GM19372 (cell line): ENCODE measurements at regions not wholly inside any gene's neighbourhood (a gene's known extent, or its start where the extent isn't known, plus 50 kb on each side); places are given as distances from the start of the nearest gene placed in this dataset.

Experiments
- ATAC-seq: cut with Tn5 transposase; IDR thresholded peaks from one replicate; pipeline ENCODE4 v1.9.1; 2021; ENCODE audit warnings: mild to moderate bottlenecking, low read depth, moderate library complexity; ENCODE audit not compliant: unreplicated experiment

DNA sequence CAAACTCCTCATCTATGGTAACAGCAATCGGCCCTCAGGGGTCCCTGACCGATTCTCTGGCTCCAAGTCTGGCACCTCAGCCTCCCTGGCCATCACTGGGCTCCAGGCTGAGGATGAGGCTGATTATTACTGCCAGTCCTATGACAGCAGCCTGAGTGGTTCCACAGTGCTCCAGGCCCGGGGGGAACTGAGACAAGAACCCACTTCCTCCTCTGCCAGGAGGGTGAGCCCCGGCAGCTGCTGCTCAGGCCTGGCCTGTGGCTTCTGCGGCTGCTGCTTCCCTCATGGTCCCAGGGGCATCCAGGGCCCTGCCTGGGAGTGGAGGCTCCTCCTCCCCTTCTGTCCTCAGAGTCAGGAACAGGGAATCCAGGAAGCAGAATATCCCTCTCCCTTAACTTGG lies 98.4 kb downstream of the ZNF280B start:
- ATAC-seq = no peak

DNA sequence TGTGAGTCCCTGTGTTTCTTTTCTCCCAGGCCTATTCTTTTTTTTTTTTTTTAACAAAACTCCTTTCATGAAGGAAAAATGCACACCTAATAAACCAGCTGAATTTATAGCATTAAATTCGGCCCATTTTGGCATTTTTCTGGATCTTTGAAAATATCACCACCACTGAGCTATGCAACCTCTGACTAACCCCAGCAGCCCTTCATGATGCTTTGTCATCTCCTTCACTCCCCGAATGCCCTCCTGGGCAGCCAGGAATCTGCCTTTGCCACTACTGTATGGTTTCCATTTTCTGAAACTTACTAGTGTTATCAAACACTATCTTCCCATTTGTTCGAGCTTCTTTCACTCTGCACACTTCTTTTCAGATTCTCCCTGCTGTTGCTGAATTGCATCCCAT lies 97.9 kb downstream of the ZNF280B start:
- no peak for ATAC-seq

DNA sequence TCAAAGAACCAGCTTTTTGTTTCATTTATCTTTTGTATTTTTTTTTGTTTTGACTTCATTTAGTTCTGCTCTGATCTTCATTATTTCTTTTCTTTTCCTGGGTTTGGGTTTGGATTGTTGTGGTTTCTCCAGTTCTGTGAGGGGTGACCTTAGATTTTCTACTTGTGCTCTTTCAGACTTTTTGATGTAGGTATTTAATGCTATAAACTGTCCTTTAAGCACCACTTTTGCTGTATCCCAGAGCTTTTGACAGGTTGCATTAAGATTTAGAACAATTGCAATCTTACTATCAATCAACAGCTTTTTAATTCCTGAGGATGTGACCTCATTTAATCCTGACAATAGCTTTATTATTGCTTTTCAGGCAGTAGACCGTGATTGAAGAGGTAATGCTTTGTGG lies 94.3 kb downstream of the ZNF280B start:
- no peak for ATAC-seq

DNA sequence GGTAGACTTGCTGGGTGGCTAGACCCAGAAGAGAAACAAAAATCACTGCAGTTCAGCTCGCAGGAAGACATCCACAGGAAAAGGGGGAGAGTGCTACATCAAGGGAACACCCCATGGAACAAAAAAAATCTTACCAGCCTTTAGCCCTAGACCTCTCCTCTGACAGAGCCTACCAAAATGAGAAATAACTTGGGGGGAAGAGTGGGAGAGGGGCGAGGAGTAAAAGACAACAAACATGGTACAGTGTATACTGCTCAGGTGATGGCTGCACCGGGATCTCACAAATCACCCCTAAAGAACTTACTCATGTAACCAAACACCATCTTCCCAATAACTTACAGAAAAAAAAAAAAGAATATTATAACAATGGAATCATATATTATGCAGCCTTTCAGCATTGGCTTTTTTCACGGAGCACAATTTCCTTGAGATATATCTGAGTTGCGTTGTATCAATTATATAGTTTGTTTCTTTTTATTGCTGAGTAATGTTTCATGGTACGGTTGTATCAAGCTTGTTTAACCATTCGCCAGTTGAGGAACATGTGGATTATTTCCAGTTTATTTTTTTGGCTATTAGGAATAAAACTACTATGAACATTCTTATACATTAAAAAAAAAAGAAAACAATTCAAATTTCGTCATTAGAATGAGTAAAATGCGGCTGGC lies 90.9 kb downstream of the ZNF280B start:
- no peak for ATAC-seq

DNA sequence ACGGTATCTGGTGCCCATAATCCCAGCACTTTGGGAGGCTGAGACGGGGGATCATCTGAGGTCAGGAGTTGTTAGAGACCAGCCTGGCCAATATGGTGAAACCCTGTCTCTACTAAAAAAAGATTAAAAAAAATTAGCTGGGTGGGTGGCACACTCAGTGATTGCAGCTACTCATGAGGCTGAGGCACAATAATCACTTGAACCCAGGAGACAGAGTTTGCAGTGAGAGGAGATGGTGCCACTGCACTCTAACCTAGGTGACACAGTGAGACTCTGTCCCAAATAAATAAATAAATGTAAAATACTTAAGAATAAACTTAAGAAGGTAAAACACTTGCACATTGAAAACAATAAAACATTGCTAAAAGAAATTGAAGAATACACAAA lies 90.4 kb downstream of the ZNF280B start:
- no peak for ATAC-seq

DNA sequence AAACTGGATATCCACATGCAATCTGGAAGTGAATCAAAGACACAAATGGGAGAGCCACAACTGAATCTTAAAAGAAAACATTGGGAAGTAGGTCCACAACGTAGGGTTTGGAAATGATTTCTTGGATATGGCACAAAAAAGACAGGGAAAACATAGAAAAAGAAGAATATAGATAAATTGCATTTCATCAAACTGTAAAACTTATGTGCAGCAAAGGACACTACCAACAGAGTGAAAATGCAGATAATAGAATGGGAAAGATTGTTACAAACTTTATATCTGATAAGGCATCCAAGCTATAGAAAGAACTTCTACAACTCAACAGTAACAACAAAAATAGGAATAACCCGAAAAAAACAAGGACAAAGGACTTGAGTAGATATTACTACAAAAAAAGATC lies 89.6 kb downstream of the ZNF280B start:
- ATAC-seq = no peak

DNA sequence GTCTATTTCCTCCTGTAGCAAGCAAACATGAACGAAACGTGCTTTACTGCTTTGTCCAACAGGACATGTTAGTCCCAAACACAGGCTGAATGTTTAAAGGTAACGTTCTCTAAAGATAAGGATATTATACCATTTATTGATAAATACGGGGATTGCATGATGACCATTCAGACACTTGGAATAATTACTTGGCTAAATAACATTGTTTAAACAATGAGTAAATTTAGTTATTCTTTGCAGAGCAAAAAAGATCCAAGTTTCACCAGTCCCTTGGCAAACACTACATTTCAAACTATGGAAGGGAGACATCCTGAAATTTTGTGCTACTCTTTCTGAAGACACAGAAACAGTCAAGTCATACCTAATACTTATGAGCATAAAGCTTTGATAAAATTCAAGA lies 88.0 kb downstream of the ZNF280B start:
- no peak for ATAC-seq

DNA sequence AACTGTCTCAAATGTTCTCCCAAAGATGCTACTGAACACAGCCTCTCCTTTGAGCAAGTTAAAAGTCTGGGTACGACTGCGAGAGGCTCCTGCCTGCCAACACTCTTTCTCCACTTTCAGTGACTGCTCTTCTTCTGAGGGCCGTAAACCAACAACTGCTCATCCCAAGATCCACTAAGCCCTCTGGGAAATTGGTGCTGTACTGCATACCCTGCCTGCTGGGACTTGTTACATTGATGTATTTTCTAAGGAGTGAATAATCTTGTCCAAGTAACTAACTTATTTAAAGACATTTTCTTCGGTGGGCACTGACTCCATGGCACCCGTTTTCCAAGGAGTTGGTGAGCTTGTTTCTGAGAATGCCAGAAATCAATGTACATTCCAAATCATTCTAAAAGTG lies 87.2 kb downstream of the ZNF280B start:
- ATAC-seq = no peak

DNA sequence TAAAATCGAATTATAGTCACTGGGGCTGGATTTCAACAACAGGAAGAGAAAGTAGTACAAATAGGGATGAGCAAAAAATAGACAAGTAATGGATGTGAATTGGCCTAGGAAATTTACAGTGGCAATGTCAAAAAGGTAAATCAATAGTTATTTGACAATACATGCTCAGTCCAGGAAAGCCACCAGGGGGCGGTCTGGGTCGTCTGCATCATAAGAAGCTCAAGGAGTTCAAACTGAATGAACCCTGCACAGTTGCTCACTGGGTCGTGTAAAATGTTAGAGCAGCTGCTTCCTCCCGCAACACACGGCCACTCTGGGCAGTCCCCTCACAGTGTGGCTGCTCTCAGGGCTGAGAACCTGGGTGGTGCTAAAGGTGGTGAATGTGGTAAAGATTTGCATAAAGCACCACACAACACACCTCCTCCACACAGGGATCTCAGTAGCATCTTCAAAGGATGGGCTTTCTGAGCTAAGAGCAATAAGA lies 85.9 kb downstream of the ZNF280B start:
- ATAC-seq = peak; percentile 96

DNA sequence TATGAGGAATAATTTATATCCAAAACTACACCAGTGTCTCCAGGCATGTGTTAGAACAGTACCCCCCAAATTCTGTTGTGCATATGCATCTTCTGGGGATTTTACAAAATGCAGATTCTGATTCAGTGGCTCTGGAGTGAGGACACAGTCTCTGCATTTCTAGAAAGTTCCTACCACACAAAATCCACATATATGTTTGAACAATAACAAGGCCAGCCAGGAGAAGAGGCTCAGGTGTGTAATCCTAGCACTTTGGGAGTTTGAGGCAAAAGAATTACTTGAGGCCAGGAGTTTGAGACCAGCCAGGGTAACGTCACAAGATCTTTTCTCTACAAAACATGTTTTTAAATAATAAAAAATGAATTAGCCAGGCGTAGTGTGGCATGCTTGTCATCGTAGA lies 84.9 kb downstream of the ZNF280B start:
- no peak for ATAC-seq

DNA sequence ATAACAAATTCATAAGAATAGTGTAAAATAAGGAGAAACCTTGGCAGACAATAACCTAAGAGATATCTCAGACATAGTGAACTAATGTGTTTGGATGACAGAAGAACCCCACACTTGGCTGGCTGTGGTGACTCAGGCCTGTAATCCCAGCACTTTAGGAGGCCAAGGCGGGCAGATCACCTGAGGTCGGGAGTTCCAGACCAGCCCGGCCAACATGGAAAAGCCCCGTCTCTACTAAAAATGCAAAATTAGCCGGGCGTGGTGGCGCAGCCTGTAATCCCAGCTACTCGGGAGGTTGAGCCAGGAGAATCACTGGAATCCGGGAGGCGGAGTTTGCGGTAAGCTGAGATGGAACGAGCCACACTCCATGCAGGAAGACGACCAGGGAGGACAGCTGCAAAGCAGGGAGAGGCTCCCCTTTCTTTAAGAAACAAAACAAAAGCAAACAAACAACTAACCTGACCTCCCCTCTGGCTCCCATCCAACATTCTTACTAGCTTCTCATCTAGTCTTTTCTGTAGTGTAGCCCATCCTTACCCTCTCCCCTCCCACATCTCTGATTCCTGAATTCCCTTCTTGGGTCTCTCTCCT lies 84.2 kb downstream of the ZNF280B start:
- ATAC-seq = no peak

DNA sequence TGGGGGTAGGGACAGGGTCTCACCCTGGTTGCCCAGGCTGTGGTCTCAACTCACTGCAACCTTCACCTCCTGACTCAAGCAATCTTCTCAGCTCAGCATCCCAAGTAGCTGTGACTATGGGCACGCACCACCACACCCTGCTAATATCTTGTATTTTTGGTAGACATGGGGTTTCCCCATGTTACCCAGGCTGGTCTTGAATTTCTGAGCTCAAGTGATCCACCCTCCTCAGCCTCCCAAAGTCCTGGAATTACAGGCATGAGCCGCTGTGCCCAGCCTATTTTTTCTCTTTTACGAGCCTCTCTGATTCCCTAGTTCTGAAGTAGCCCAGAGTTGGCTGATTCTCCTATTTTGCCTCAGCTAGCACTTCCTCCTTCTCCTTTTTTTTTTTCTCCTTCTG lies 83.6 kb downstream of the ZNF280B start:
- no peak for ATAC-seq

DNA sequence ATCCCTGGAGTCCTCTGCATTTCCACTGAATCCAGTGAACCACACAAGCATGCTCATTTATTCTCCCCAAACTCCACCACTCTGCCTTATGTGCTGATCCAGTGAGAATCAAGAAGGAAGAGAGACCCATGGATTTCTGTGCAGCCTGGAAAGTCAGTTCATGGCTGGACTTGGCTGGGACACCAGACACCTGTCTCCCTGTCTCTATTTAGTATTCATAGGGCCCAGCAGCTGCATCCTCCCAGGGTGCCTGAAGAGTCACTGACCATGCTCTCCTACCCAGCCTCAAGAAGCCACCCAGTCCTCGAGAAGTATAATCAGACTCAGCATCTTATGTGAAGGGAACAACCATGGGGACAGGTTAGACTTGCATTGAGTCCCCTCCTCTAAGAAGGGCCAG lies 83.2 kb downstream of the ZNF280B start:
- ATAC-seq = no peak

DNA sequence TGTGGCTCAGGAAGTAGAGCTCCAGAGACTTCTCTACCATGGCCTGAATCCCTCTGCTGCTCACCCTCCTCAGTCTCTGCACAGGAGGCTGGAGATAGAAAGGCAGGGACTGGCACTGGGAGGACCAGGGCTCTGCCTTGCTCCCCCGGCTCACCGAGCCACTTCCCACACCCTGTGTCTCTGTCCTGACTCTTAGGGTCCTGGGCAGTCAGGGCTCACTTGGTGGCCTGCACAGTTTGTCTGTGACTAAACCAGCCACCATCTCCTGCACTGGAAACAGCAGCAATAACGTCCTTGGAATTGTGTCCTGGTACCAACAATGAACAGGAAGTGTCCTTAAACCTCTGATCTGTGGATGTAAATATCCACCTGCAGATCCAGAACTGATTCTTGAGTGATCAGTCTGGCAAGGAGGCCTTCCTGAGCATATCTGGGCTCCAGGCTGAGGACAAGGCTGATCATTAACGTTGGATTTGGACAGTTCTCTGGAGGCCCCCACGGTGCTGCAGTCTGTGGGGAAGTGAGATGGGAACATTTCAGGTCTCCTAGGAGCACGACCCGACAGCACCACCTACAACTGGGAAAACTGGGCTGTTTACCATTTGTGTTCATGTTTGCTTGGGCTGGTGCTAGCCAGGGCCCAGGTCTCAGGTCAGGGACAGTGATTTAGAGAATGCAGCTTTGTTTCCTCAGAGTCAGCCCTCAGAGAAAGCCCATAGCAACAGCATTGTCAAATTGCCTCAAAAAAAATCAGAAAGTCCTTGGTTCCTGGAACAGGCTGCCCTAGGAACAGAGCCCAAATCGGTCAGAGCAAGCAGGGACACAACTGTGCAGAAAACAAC lies 82.5 kb downstream of the ZNF280B start:
- ATAC-seq = no peak

DNA sequence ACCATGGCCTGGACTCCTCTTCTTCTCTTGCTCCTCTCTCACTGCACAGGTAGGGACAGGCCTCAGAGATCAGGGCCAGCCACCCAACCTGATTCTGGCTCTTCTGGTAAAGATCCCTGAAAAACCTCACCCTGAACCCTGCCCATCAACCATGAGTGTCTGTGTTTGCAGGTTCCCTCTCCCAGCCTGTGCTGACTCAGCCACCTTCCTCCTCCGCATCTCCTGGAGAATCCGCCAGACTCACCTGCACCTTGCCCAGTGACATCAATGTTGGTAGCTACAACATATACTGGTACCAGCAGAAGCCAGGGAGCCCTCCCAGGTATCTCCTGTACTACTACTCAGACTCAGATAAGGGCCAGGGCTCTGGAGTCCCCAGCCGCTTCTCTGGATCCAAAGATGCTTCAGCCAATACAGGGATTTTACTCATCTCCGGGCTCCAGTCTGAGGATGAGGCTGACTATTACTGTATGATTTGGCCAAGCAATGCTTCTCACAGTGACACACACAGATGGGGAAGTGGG lies 80.9 kb downstream of the ZNF280B start:
- ATAC-seq = no peak

DNA sequence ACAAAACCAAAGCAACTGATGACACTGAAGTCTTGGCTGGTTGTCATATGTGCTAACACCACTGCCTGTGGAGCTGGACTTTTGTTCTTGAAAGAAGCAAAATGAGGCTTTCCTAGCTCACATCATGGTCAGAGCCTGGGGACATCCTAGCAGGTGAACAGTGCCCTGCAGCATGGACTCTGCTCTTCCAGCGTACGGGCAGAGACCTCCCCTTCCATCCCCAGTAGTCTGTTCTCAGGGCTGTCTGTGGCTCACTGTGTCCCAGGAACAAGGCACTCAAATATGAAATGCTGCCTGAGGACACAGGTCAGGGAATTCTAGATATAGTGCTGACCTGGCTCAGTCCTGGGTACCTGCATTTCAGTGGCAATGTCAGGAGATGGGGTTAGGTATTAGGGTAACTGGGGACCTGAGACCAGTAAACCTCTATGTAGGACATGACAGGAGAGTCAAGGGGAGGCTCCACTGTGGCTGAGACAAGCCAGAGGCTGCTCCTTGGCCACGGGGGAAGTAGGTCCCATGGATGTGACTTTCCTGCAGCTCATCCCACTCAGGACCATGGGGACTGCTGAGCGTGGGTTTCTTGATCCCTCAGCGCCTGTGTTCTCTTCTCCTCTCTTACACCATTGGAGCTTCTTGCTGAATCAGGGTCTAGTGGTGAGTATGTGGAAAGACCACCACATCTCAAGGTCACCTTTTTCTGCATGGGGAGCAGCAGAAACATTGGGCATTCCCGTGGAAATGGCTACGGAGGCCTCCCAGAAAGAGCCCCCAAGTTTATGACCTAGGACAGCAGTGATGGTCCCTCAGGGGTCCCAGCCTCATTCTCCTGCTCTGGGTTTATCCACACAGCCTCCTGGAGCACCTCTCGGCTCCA lies 80.1 kb downstream of the ZNF280B start:
- ATAC-seq = no peak

DNA sequence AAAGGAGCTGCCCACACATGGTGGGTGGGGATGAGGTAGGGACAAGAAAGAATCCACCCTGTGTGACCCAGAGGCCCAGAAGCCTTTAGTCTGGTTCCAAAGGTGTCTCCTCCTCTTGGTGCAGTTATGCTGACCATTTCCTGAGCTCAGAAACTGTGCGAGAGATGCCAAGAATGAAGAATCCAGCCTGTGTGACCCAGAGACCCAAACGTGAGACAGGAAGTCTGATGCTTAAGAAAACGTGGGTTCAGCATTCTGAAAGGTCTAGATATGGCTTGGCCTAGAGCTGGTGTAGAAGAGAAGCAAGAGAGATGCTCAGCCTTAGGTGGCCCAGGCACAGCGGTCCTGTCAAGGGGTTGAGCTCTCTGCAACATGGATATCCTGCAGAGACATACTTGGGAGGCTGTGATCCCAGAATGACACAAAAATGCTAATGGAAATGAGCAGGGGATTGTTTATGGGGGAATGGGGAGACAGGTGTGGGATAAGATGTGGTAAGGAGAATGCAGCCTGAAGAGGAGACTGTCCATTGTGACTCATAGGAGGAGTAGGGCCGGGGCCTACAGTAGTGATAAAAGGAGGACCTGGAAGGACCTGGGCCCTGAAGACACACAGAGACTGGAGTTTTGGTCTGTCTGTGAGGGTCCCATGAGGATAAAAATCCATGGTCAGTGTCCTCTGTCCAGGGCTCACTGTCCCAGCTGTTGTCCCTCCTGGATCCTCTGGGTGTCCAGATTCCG lies 79.0 kb downstream of the ZNF280B start:
- ATAC-seq = no peak

DNA sequence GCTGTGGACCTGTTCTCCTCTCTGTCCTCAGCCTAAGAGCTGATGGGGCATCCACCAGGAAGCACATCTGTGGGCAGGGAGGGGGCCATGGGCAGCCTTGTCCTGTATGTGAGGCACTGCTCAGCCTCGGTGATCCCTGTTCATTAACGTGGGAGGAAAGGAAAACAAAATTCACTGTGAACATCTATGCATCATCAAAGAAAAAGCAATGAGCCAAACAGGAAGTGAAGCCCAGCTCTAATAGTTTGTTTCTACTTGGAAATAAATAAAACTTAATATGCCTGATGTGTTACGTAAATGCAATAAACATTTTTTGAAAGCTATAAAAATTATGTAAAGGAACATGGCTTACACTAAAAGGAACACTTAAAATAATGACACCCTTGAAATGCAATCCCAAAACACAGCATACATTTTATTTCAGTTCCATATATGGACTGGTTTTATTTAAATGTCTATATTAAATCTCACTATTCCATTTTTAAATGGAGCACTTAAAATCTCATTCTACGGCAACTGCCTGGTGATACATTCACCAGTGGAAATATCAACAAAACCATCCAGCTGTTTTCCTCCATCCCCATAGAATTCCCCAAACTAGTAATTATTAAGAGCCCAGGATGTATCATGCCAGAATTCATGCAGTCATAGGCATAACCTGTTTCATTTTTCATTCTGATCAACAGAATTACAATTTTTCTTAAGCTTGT lies 78.3 kb downstream of the ZNF280B start:
- no peak for ATAC-seq
